ENCODE measurements at regions not wholly inside any gene's neighbourhood (a gene's known extent, or its start where the extent isn't known, plus 50 kb on each side); places are given as distances from the start of the nearest gene placed in this dataset.

GRCh38 chr18:44246001-44246400 lies 434.7 kb upstream of the SETBP1 start:
- Histone ChIP-seq H3K79me2 (no peaks in the 10 kb centered on the region), H3K27ac (no peak overlapping the region), H3K4me3 (ENCODE audit: low read depth, low read length) (no peak overlapping the region), H3K36me3 (ENCODE audit: control insufficient read depth, insufficient read depth, low read length) (no peaks in the 10 kb centered on the region), H3K4me1 (no peaks in the 10 kb centered on the region), H3K9me3 (ENCODE audit: control insufficient read depth, low read length) (no peaks in the 10 kb centered on the region), H3K27me3 (ENCODE audit: control insufficient read depth, insufficient read depth, low read length) (no peaks in the 10 kb centered on the region), H3K4me2 (ENCODE audit: low read length) (no peak overlapping the region), H3K9ac (no peak overlapping the region), H2AFZ (no peak overlapping the region)
- TF ChIP-seq CTCF (IDR thresholded peaks at IDR 0.05), result no peak

GRCh38 chr18:44258086-44258485 lies 422.6 kb upstream of the SETBP1 start:
- Histone ChIP-seq H3K27ac (no peak overlapping the region), H3K79me2 (no peaks in the 10 kb centered on the region), H3K9ac (no peak overlapping the region), H3K36me3 (ENCODE audit: control insufficient read depth, insufficient read depth, low read length) (no peaks in the 10 kb centered on the region), H3K4me3 (ENCODE audit: low read depth, low read length) (no peak overlapping the region), H3K9me3 (ENCODE audit: control insufficient read depth, low read length) (no peaks in the 10 kb centered on the region), H3K4me1 (no peaks in the 10 kb centered on the region), H3K27me3 (ENCODE audit: control insufficient read depth, insufficient read depth, low read length) (no peaks in the 10 kb centered on the region), H3K4me2 (ENCODE audit: low read length) (no peak overlapping the region), H2AFZ (no peak overlapping the region)
- no peak for TF ChIP-seq CTCF (IDR thresholded peaks at IDR 0.05)

- Histone ChIP-seq H3K27me3 (ENCODE audit: control insufficient read depth, insufficient read depth, low read length) (no peaks in the 10 kb centered on the region), H3K27ac (no peak overlapping the region), H3K9ac (no peak overlapping the region), H2AFZ (no peak overlapping the region), H3K4me2 (ENCODE audit: low read length) (no peak overlapping the region), H3K79me2 (no peaks in the 10 kb centered on the region), H3K4me1 (no peaks in the 10 kb centered on the region), H3K4me3 (ENCODE audit: low read depth, low read length) (no peak overlapping the region), H3K36me3 (ENCODE audit: control insufficient read depth, insufficient read depth, low read length) (no peaks in the 10 kb centered on the region), H3K9me3 (ENCODE audit: control insufficient read depth, low read length) (no peaks in the 10 kb centered on the region)
- TF ChIP-seq CTCF (IDR thresholded peaks at IDR 0.05), result no peak
These were observed 422.1 kb upstream of the SETBP1 start for GRCh38 chr18:44258576-44258975.

- Histone ChIP-seq H3K9me3 (ENCODE audit: control insufficient read depth, low read length) (peaks cover 3% of the 10 kb centered on the region), H3K9ac (no peak overlapping the region), H3K36me3 (ENCODE audit: control insufficient read depth, insufficient read depth, low read length) (no peaks in the 10 kb centered on the region), H3K4me3 (ENCODE audit: low read depth, low read length) (no peak overlapping the region), H2AFZ (no peak overlapping the region), H3K27ac (no peak overlapping the region), H3K4me1 (no peaks in the 10 kb centered on the region), H3K79me2 (no peaks in the 10 kb centered on the region), H3K27me3 (ENCODE audit: control insufficient read depth, insufficient read depth, low read length) (no peaks in the 10 kb centered on the region), H3K4me2 (ENCODE audit: low read length) (no peak overlapping the region)
- TF ChIP-seq CTCF (IDR thresholded peaks at IDR 0.05), result no peak
These were observed 421.1 kb upstream of the SETBP1 start for GRCh38 chr18:44259610-44260009.

GRCh38 chr18:44265437-44265836 lies 415.3 kb upstream of the SETBP1 start:
- no peak for TF ChIP-seq CTCF (IDR thresholded peaks at IDR 0.05)
- peaks cover 3% of the 10 kb centered on the region for H3K9me3 ChIP-seq (ENCODE audit: control insufficient read depth, low read length)
- no peaks in the 10 kb centered on the region for H3K4me1 ChIP-seq
- H3K79me2 ChIP-seq, result no peaks in the 10 kb centered on the region
- no peak overlapping the region for H3K27ac ChIP-seq
- H3K4me3 ChIP-seq (ENCODE audit: low read depth, low read length), result no peak overlapping the region
- no peaks in the 10 kb centered on the region for H3K36me3 ChIP-seq (ENCODE audit: control insufficient read depth, insufficient read depth, low read length)
- no peak overlapping the region for H3K4me2 ChIP-seq (ENCODE audit: low read length)
- H3K27me3 ChIP-seq (ENCODE audit: control insufficient read depth, insufficient read depth, low read length), result no peaks in the 10 kb centered on the region
- no peak overlapping the region for H2AFZ ChIP-seq
- H3K9ac ChIP-seq, result no peak overlapping the region
